GM20000 (cell line): ENCODE measurements at regions not wholly inside any gene's neighbourhood (a gene's known extent, or its start where the extent isn't known, plus 50 kb on each side); places are given as distances from the start of the nearest gene placed in this dataset.

Experiments used
- DNase-seq: peaks from one replicate; pipeline ENCODE4 v3.0.0; 2012; ENCODE audit warnings: low spot score
- CTCF ChIP-seq: IDR thresholded peaks from 2 replicates; pipeline ENCODE4 v1.5.1; 2012; ENCODE audit warnings: mild to moderate bottlenecking, control low read depth; ENCODE audit errors: extremely low read depth, missing control alignments

GRCh38 chr16:80449392-80449791 lies 91.4 kb upstream of the DYNLRB2 start:
- no peak for DNase-seq

GRCh38 chr16:80447241-80447640 lies 93.6 kb upstream of the DYNLRB2 start:
- DNase-seq: no peak
- TF ChIP-seq CTCF: no peak

More at GRCh38 chr16:80449392-80449791, 91.4 kb upstream of the DYNLRB2 start:
- TF ChIP-seq CTCF: no peak

GRCh38 chr16:80442779-80443178 lies 98.0 kb upstream of the DYNLRB2 start:
- DNase-seq: no peak
- no peak for TF ChIP-seq CTCF

- TF ChIP-seq CTCF: no peak
- DNase-seq: no peak
Observed at GRCh38 chr16:80441935-80442334, 98.9 kb upstream of the DYNLRB2 start.

GRCh38 chr16:80440667-80441066 lies 100.1 kb upstream of the DYNLRB2 start:
- TF ChIP-seq CTCF: no peak
- DNase-seq: no peak

- TF ChIP-seq CTCF: no peak
- DNase-seq: no peak
Observed at GRCh38 chr16:80437707-80438106, 103.1 kb upstream of the DYNLRB2 start.

GRCh38 chr16:80436510-80436909 lies 104.3 kb upstream of the DYNLRB2 start:
- no peak for DNase-seq
- no peak for TF ChIP-seq CTCF
